ENCODE measurements at regions not wholly inside any gene's neighbourhood (a gene's known extent, or its start where the extent isn't known, plus 50 kb on each side); places are given as distances from the start of the nearest gene placed in this dataset.

DNA sequence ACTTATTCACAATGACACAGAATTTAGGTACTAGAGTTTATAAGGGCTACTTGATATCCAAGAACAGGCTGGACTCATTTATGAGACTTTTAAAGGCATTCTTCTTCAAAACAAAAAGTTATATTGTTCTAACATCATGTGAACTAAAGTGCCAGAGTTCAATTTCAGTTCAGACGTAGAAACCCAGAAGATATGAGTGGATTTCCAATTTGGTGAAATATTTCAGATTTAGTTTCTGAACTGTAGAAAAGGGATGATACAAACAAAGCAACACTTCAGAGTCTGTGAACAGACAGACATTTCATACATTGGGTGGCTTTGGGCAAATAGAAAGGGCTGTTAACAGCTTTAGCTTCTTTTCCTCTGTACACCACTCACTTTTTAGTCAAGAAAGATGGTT is 384.0 kb downstream of the NR2F1-AS1 start:
- Histone ChIP-seq H3K4me3 (no peak overlapping the region), H3K27ac (no peak overlapping the region), H3K9me3 (no peaks in the 10 kb centered on the region), H3K36me3 (no peaks in the 10 kb centered on the region), H3K27me3 (ENCODE audit: low read depth) (no peaks in the 10 kb centered on the region), H3K4me1 (peaks cover 1% of the 10 kb centered on the region)
- intact Hi-C loops (cut with DNase I), result no loop called here
- ATAC-seq, result no peak
- no peak for TF ChIP-seq CTCF (IDR thresholded peaks at IDR 0.05)
- DNase-seq, result no peak

- Histone ChIP-seq H3K4me3 (no peak overlapping the region), H3K27me3 (ENCODE audit: low read depth) (no peaks in the 10 kb centered on the region), H3K36me3 (no peaks in the 10 kb centered on the region), H3K9me3 (no peaks in the 10 kb centered on the region), H3K27ac (no peak overlapping the region), H3K4me1 (peaks cover 4% of the 10 kb centered on the region)
- ATAC-seq, result no peak
- intact Hi-C loops (cut with DNase I), result no loop called here
- TF ChIP-seq CTCF (IDR thresholded peaks at IDR 0.05), result no peak
- no peak for DNase-seq
These were observed 387.3 kb downstream of the NR2F1-AS1 start for GRCh38 chr5:93193431-93194347.

GRCh38 chr5:93192683-93193082 is 388.3 kb downstream of the NR2F1-AS1 start:
- intact Hi-C loops (cut with DNase I), result no loop called here
- no peak for ATAC-seq
- H3K9me3 ChIP-seq, result no peaks in the 10 kb centered on the region
- no peak overlapping the region for H3K4me3 ChIP-seq
- H3K4me1 ChIP-seq, result peaks cover 4% of the 10 kb centered on the region
- TF ChIP-seq CTCF (IDR thresholded peaks at IDR 0.05), result no peak
- no peaks in the 10 kb centered on the region for H3K27me3 ChIP-seq (ENCODE audit: low read depth)
- no peaks in the 10 kb centered on the region for H3K36me3 ChIP-seq
- DNase-seq, result no peak
- H3K27ac ChIP-seq, result no peak overlapping the region

GRCh38 chr5:93192087-93192486 is 388.9 kb downstream of the NR2F1-AS1 start:
- H3K27ac ChIP-seq, result no peak overlapping the region
- no peak overlapping the region for H3K4me3 ChIP-seq
- no peak for ATAC-seq

More at GRCh38 chr5:93192087-93192486, 388.9 kb downstream of the NR2F1-AS1 start:
- no peak for DNase-seq
- intact Hi-C loops (cut with DNase I), result no loop called here
- Histone ChIP-seq H3K36me3 (no peaks in the 10 kb centered on the region), H3K4me1 (peaks cover 4% of the 10 kb centered on the region), H3K27me3 (ENCODE audit: low read depth) (no peaks in the 10 kb centered on the region), H3K9me3 (no peaks in the 10 kb centered on the region)
- no peak for TF ChIP-seq CTCF (IDR thresholded peaks at IDR 0.05)

Data from lower lobe of right lung (tissue), 2 donors.